ENCODE measurements at regions not wholly inside any gene's neighbourhood (a gene's known extent, or its start where the extent isn't known, plus 50 kb on each side); places are given as distances from the start of the nearest gene placed in this dataset.

GRCh38 chr4:178309890-178310289 is 867.7 kb upstream of the AGA start:
- DNase-seq: no peak

GRCh38 chr4:178311997-178312396 is 869.8 kb upstream of the AGA start:
- DNase-seq: no peak

GRCh38 chr4:178314287-178314686 is 872.0 kb upstream of the AGA start:
- no peak for DNase-seq

- no peak for DNase-seq
These were observed 874.0 kb upstream of the AGA start for GRCh38 chr4:178316211-178316610.

GRCh38 chr4:178320003-178320402 is 877.8 kb upstream of the AGA start:
- DNase-seq: no peak

- DNase-seq: no peak
These were observed 880.4 kb upstream of the AGA start for GRCh38 chr4:178322524-178323183.

GRCh38 chr4:178329226-178329872 is 887.1 kb upstream of the AGA start:
- DNase-seq: no peak

- DNase-seq: no peak
These were observed 891.1 kb upstream of the AGA start for GRCh38 chr4:178333355-178333754.

GRCh38 chr4:178339769-178340168 is 897.5 kb upstream of the AGA start:
- DNase-seq: no peak

GRCh38 chr4:178340468-178340867 is 898.2 kb upstream of the AGA start:
- no peak for DNase-seq

- no peak for DNase-seq
These were observed 901.9 kb upstream of the AGA start for GRCh38 chr4:178344096-178344495.

GRCh38 chr4:178347111-178347510 is 904.9 kb upstream of the AGA start:
- no peak for DNase-seq

- no peak for DNase-seq
These were observed 907.4 kb upstream of the AGA start for GRCh38 chr4:178349601-178350000.

- no peak for DNase-seq
These were observed 908.9 kb upstream of the AGA start for GRCh38 chr4:178351185-178351584.

GRCh38 chr4:178356725-178357124 is 914.5 kb upstream of the AGA start:
- no peak for DNase-seq

GRCh38 chr4:178385481-178385880 is 943.2 kb upstream of the AGA start:
- no peak for DNase-seq

GRCh38 chr4:178387756-178388155 is 945.5 kb upstream of the AGA start:
- DNase-seq: no peak

- no peak for DNase-seq
These were observed 953.6 kb upstream of the AGA start for GRCh38 chr4:178395798-178396197.

GRCh38 chr4:178412455-178412854 is 970.2 kb upstream of the AGA start:
- DNase-seq: no peak

- DNase-seq: no peak
These were observed 971.8 kb upstream of the AGA start for GRCh38 chr4:178414042-178414441.

GRCh38 chr4:178414881-178415446 is 972.7 kb upstream of the AGA start:
- no peak for DNase-seq

- DNase-seq: no peak
These were observed 973.7 kb upstream of the AGA start for GRCh38 chr4:178415925-178416324.

GRCh38 chr4:178423366-178423765 is 981.1 kb upstream of the AGA start:
- DNase-seq: no peak

GRCh38 chr4:178426871-178427270 is 984.6 kb upstream of the AGA start:
- no peak for DNase-seq

GRCh38 chr4:178427663-178428062 is 985.4 kb upstream of the AGA start:
- DNase-seq: no peak
